ENCODE measurements at regions not wholly inside any gene's neighbourhood (a gene's known extent, or its start where the extent isn't known, plus 50 kb on each side); places are given as distances from the start of the nearest gene placed in this dataset.

DNA sequence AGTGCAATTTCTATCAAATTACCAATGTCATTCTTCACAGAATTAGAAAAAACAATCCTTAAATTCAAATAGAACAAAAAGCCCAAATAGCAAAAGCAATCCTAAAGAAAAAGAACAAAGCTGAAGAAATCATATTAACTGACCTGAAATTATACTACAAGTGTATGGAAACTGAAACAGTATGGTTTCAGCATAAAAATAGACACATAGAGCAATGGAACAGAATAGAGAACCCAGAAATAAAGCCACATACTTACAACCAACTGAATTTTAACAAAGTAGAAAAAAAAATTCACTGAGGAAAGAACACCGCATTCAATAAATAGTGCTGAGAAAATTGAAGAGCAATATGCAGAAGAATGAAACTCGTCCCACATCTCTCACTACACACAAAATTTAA lies 142.0 kb upstream of the CHRM2 start:
- TF ChIP-seq, protein P1, sequence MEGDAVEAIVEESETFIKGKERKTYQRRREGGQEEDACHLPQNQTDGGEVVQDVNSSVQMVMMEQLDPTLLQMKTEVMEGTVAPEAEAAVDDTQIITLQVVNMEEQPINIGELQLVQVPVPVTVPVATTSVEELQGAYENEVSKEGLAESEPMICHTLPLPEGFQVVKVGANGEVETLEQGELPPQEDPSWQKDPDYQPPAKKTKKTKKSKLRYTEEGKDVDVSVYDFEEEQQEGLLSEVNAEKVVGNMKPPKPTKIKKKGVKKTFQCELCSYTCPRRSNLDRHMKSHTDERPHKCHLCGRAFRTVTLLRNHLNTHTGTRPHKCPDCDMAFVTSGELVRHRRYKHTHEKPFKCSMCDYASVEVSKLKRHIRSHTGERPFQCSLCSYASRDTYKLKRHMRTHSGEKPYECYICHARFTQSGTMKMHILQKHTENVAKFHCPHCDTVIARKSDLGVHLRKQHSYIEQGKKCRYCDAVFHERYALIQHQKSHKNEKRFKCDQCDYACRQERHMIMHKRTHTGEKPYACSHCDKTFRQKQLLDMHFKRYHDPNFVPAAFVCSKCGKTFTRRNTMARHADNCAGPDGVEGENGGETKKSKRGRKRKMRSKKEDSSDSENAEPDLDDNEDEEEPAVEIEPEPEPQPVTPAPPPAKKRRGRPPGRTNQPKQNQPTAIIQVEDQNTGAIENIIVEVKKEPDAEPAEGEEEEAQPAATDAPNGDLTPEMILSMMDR (IDR thresholded peaks at IDR 0.05; ENCODE audit: insufficient read depth, low read depth, low read length): no peak
- TF ChIP-seq EZH2 (IDR thresholded peaks at IDR 0.05; ENCODE audit: insufficient read depth, low read length): no peak
